IMR-90 (cell line): ENCODE measurements at regions not wholly inside any gene's neighbourhood (a gene's known extent, or its start where the extent isn't known, plus 50 kb on each side); places are given as distances from the start of the nearest gene placed in this dataset.

ENCODE experiments used
- BHLHE40 ChIP-seq: fragments of 150-350 bp; IDR thresholded peaks from 2 replicates; pipeline ENCODE4 v1.6.1; 2016; ENCODE audit warnings: mild to moderate bottlenecking, low read depth, low read length
- CHD1 ChIP-seq: IDR thresholded peaks from 2 replicates; pipeline ENCODE4 v1.6.1; 2012; ENCODE audit warnings: low read depth, low read length, improper control_type of control experiment
- MXI1 ChIP-seq: IDR thresholded peaks from 2 replicates; pipeline ENCODE4 v1.6.1; 2012; ENCODE audit warnings: low read depth, mild to moderate bottlenecking, low read length, moderate library complexity, borderline replicate concordance
- POLR2A ChIP-seq: IDR thresholded peaks from 2 replicates; pipeline ENCODE4 v1.6.1; 2012; ENCODE audit warnings: mild to moderate bottlenecking, low read depth, low read length
- RAD21 ChIP-seq: IDR thresholded peaks from 2 replicates; pipeline ENCODE4 v1.6.1; 2012; ENCODE audit warnings: low read length, improper control_type of control experiment
- RFX5 ChIP-seq: IDR thresholded peaks from 2 replicates; pipeline ENCODE4 v1.8.0; 2012; ENCODE audit warnings: low read depth, mild to moderate bottlenecking, low read length, moderate library complexity
- TF ChIP-seq, protein P1 (sequence below): conservative IDR thresholded peaks from 2 replicates; pipeline ENCODE4 v1.5.1; 2012; ENCODE audit warnings: mild to moderate bottlenecking, low read depth, low read length, improper control_type of control experiment
- TF ChIP-seq, protein P2 (sequence below): fragments of 150-350 bp; IDR thresholded peaks from 2 replicates; pipeline ENCODE4 v1.6.1; 2016; ENCODE audit warnings: low read depth, mild to moderate bottlenecking, low read length, moderate library complexity, borderline replicate concordance

DNA sequence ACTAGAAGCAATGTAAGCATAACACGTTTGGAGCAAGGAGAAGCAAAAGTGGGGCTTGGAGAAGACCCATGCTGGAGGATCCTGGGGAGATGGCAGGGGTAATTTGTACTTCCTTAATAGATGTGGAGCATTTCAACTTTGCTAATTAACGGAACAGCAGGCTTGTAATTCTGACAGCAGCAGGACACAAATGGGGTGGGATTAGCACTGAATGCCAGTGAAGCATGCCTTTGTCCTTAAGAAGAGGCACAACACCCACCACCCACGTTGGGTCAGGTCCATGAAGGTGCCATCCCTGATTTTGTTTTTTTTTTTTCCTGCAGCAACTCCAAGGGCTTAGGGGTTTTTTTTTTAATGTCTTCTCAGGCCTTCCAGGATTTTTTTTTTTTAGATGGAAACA, 231.9 kb upstream of the ROPN1 start:
- TF ChIP-seq RFX5 (no peak), CHD1 (no peak), RAD21 (no peak), POLR2A (no peak), BHLHE40 (no peak), MXI1 (no peak)
- TF ChIP-seq, protein P1, sequence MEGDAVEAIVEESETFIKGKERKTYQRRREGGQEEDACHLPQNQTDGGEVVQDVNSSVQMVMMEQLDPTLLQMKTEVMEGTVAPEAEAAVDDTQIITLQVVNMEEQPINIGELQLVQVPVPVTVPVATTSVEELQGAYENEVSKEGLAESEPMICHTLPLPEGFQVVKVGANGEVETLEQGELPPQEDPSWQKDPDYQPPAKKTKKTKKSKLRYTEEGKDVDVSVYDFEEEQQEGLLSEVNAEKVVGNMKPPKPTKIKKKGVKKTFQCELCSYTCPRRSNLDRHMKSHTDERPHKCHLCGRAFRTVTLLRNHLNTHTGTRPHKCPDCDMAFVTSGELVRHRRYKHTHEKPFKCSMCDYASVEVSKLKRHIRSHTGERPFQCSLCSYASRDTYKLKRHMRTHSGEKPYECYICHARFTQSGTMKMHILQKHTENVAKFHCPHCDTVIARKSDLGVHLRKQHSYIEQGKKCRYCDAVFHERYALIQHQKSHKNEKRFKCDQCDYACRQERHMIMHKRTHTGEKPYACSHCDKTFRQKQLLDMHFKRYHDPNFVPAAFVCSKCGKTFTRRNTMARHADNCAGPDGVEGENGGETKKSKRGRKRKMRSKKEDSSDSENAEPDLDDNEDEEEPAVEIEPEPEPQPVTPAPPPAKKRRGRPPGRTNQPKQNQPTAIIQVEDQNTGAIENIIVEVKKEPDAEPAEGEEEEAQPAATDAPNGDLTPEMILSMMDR, result no peak
- TF ChIP-seq, protein P2, sequence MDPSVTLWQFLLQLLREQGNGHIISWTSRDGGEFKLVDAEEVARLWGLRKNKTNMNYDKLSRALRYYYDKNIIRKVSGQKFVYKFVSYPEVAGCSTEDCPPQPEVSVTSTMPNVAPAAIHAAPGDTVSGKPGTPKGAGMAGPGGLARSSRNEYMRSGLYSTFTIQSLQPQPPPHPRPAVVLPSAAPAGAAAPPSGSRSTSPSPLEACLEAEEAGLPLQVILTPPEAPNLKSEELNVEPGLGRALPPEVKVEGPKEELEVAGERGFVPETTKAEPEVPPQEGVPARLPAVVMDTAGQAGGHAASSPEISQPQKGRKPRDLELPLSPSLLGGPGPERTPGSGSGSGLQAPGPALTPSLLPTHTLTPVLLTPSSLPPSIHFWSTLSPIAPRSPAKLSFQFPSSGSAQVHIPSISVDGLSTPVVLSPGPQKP, result no peak
